Epithelial cell of proximal tubule (primary cell): ENCODE measurements at regions not wholly inside any gene's neighbourhood (a gene's known extent, or its start where the extent isn't known, plus 50 kb on each side); places are given as distances from the start of the nearest gene placed in this dataset.

Source experiments
- DNase-seq: peaks from one replicate; pipeline ENCODE4 v3.0.0-alpha.2; 2011; ENCODE audit warnings: low read depth
- H3K4me3 ChIP-seq: 2 replicates; pipeline ENCODE4 v1.5.1; 2011; ENCODE audit warnings: low read depth, mild to moderate bottlenecking, low read length
- CTCF ChIP-seq: conservative IDR thresholded peaks from 2 replicates; pipeline ENCODE4 v1.5.1; 2012; ENCODE audit warnings: low read depth, mild to moderate bottlenecking, low read length

- DNase-seq: no peak
- no peak overlapping the region for H3K4me3 ChIP-seq
- TF ChIP-seq CTCF: no peak
Measured at GRCh38 chr18:60568220-60568619, 195.6 kb upstream of the MC4R start.

GRCh38 chr18:60570172-60570571 lies 197.6 kb upstream of the MC4R start:
- H3K4me3 ChIP-seq: no peak overlapping the region
- TF ChIP-seq CTCF: no peak
- no peak for DNase-seq

- H3K4me3 ChIP-seq: no peak overlapping the region
- DNase-seq: no peak
- no peak for TF ChIP-seq CTCF
Measured at GRCh38 chr18:60577457-60577856, 204.9 kb upstream of the MC4R start.

- H3K4me3 ChIP-seq: no peak overlapping the region
- DNase-seq: no peak
- no peak for TF ChIP-seq CTCF
Measured at GRCh38 chr18:60585670-60586069, 213.1 kb upstream of the MC4R start.

GRCh38 chr18:60593249-60593648 lies 220.7 kb upstream of the MC4R start:
- no peak for DNase-seq
- no peak for TF ChIP-seq CTCF
- H3K4me3 ChIP-seq: no peak overlapping the region

- no peak overlapping the region for H3K4me3 ChIP-seq
- no peak for TF ChIP-seq CTCF
- no peak for DNase-seq
Measured at GRCh38 chr18:60596928-60597327, 224.4 kb upstream of the MC4R start.

- H3K4me3 ChIP-seq: no peak overlapping the region
- no peak for TF ChIP-seq CTCF
- DNase-seq: no peak
Measured at GRCh38 chr18:60599267-60599666, 226.7 kb upstream of the MC4R start.
